NCI-H128 (cell line): ENCODE measurements at regions not wholly inside any gene's neighbourhood (a gene's known extent, or its start where the extent isn't known, plus 50 kb on each side); places are given as distances from the start of the nearest gene placed in this dataset.
"Not testable (repeated sequence)": the region's sequence is repeated elsewhere in the genome, so short reads cannot be mapped to it uniquely, and the experiment has no call there.

ENCODE experiments used
- DNase-seq: peaks from one replicate; lab custom pipeline; 2025; ENCODE audit not compliant: unreplicated experiment; lab: John Stamatoyannopoulos, UW

GRCh38 chr3:154684440-154684839, 254.4 kb upstream of the GPR149 start:
- no peak for DNase-seq

- no peak for DNase-seq
Observed at GRCh38 chr3:154684021-154684420, 254.0 kb upstream of the GPR149 start.

- DNase-seq: no peak
Observed at GRCh38 chr3:154678041-154678654, 248.2 kb upstream of the GPR149 start.

DNA sequence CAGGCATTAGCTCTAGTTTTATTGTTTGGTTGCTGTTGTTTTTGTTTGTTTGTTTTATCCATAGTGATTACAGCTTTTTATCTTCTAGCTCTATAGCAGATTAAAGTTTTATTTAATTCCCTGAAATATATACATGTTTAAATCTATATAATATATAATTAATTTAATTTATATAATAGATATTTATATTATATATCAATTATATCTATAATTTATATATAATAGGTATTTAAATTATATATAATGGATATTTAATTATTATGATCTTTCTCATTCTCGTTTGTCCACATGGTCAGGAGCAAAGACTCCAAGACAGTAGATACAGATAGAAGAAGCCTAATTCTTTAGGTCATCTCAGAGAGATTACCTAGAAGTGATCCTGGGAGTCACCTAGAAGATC, 238.8 kb upstream of the GPR149 start:
- DNase-seq: no peak

- DNase-seq: no peak
Observed at GRCh38 chr3:154668187-154668586, 238.2 kb upstream of the GPR149 start.

GRCh38 chr3:154666542-154666941, 236.6 kb upstream of the GPR149 start:
- DNase-seq: no peak

GRCh38 chr3:154664714-154665113, 234.7 kb upstream of the GPR149 start:
- DNase-seq: no peak

- DNase-seq: no peak
Observed at GRCh38 chr3:154662851-154663250, 232.9 kb upstream of the GPR149 start.

DNA sequence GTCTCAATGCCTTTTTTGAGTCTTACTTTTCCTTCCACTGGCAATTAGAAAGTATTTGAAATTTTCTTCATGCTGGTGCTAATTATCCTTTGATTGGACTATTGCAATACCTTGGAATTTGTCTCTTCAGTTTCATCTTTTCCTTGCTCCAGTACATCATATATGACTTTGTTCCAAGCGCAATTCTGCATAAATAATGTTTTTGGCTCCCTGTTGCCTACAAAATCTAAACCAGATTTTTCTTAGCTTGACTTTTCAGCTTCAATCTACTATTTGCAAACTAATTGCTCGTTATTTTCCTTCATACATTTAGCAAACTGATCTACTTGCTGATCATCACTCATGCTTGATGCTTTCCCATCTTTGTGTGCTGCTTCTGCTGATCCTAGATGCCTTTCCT, 230.8 kb upstream of the GPR149 start:
- no peak for DNase-seq

- DNase-seq: no peak
Observed at GRCh38 chr3:154658000-154658399, 228.0 kb upstream of the GPR149 start.

DNA sequence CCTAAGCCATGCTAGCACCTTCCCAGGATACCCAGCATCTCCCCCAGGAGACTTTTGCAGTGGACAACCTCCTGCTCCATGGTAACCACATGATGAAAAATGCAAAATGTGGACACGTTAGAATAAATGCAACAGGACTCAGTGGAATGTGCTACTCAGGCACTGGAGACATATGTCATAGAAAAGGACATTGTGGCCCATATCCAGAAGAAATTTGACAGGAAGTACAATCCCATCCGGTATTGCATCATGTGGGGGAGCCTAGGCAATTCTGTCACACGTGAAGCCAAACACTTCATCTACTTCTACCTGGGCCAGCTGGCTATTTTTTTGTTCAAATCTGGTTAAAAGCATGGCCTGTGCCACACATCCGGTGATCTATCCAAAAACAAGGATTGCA, 227.2 kb upstream of the GPR149 start:
- no peak for DNase-seq

DNA sequence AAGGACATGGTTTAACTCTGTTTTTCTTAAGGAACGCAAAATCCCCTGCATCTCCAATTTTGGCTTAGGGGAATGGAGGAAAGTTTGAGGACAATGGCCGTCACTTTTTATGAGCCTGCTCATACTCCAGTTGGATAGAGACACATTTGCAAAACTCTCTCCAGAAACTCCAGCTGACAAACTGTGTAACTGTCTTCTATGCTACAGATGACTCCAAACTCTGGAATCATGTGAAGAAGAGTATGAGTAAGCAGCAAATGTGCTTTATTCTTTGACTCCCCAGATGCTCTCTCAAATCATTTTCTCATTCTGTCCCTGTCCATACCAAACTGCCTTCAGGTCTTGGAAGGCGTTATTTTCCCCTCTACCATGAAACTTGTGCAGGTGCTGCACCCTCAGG, 226.5 kb upstream of the GPR149 start:
- no peak for DNase-seq

GRCh38 chr3:154642145-154642544, 212.2 kb upstream of the GPR149 start:
- no peak for DNase-seq

DNA sequence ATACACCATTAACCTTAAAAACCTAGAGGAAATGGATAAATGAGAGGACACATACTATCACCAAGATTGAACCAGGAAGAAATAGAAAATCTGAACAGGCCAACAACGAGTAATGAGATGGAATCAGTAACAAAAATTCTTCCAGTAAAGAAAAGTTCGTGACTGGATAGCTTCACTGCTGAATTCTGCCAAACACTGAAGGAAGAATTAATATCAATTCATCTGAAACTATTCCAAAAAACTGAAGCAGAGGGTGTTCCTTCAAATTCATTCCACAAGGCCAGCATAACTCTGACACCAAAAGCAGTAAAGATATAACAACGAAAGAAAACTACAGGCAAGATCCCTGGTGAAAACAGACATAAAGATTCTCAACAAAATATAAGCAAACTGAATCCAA, 195.8 kb upstream of the GPR149 start:
- DNase-seq: no peak

- DNase-seq: not testable (repeated sequence)
Observed at GRCh38 chr3:154619621-154620020, 189.6 kb upstream of the GPR149 start.

DNA sequence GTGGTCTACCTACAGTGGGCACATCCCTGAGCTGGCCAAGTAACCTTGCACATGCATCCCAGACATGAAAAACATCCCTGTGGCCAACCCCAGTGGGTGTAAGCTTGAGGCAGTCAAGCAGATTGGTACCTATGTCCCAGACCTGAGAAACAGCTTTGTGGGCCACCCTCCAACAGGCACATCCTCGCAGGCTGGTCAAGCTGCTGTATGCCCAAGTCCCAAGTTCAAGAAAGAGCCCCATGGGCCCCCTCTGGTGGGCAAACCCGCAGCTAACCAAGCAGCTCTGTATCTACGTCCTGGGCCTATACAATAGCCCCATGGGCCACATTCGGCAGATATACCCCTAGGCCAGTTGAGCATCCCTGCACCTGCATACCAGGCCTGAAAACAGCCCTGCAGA, 186.3 kb upstream of the GPR149 start:
- no peak for DNase-seq

DNA sequence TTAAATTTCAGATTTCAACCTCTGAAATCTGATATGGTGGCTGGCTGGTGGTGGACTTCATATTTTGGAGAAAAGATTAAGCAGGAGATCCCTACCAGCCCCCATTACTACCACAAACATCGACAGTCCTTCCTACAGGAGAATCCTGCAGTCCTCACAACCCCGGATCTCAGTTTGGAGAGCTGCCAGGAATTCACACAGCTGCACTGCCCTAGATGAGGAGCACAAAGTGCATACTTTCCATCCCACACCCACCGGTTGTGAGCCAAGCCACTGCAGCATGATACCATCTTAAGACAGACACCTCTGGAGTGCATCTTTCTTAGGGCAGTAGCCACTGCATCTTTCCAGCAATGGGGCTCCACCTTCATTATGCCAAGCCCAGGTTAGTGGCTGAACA, 185.5 kb upstream of the GPR149 start:
- no peak for DNase-seq

DNA sequence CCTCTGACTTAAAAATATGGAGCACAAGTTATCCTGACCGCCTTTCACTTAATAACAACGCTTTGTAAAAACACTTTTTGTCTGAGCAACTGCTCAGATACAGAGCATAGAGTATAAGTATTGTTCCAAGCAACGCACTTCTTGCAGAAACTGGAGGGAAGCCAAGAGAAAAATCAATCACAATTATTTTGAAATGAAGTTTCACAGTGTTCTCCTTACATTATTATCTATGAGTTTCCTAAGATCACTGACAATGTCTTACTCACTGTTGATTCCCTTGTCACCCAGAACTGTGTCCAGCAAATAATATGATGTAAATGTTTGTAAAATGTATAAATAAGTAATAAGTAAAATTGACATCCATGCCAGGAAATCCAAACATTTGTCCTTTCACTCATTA, 184.6 kb upstream of the GPR149 start:
- no peak for DNase-seq

- DNase-seq: no peak
Observed at GRCh38 chr3:154614078-154614477, 184.1 kb upstream of the GPR149 start.

GRCh38 chr3:154602241-154602640, 172.3 kb upstream of the GPR149 start:
- no peak for DNase-seq

GRCh38 chr3:154598166-154598565, 168.2 kb upstream of the GPR149 start:
- no peak for DNase-seq

DNA sequence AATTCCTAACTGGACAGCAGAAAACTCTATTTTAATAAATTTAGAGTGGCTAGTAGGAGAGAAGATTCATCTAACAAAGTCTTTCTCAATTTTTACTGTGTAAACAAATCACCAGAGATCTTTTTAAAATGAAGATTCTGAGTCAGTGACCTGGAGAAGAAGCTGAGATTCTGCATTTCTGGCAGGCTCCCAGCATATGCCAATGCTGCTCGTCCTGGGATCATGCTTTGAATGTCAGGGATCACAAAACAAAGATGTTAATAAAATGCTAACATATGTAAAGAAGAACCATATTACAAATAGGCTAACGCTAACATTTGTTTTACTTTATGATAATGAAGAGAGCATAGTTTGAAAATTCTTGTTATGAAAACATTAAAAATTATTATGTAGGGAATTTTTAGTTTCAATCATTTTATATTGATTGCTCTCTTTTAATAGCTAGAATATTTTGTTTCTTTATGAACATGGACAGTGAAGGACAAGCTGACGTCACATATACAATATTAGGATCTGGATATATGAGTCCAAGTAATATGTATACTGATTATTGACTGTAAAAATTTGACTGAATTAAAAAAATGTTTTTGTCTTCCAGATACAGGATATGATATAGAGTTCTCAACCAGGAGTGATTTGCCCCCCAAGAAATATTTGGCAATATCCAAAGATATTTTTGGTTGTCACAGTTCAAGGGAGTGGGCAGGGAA, 160.8 kb upstream of the GPR149 start:
- no peak for DNase-seq

DNA sequence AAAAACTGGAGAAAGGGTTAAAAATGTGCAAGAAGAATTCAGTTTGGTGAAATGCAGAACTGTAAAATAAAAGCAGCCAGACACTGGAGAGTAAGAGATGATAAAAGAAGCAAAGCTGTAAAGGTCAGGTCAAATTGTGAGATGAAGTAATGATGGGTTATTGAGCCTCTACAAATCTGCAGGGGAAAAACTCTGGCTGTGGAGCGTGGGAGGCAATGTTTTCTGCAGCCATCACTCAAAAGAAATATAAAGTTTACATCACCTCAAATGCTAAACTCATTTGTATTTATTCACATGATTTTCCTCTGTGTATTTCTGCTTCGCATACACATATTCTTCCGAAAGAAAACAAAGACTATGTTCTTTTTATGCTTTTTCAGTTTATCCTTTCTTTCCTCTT, 158.8 kb upstream of the GPR149 start:
- no peak for DNase-seq
